ENCODE measurements at regions not wholly inside any gene's neighbourhood (a gene's known extent, or its start where the extent isn't known, plus 50 kb on each side); places are given as distances from the start of the nearest gene placed in this dataset.

GRCh38 chr21:26238646-26239045 is 68.1 kb upstream of the APP start:
- no peak for TF ChIP-seq CTCF (IDR thresholded peaks at IDR 0.05; ENCODE audit: low read length)
- no peak for TF ChIP-seq EZH2 (optimal IDR thresholded peaks at IDR 0.05; ENCODE audit: low read depth, low read length)
